ENCODE measurements at regions not wholly inside any gene's neighbourhood (a gene's known extent, or its start where the extent isn't known, plus 50 kb on each side); places are given as distances from the start of the nearest gene placed in this dataset.
"Not testable (repeated sequence)": the region's sequence is repeated elsewhere in the genome, so short reads cannot be mapped to it uniquely, and the experiment has no call there.

DNA sequence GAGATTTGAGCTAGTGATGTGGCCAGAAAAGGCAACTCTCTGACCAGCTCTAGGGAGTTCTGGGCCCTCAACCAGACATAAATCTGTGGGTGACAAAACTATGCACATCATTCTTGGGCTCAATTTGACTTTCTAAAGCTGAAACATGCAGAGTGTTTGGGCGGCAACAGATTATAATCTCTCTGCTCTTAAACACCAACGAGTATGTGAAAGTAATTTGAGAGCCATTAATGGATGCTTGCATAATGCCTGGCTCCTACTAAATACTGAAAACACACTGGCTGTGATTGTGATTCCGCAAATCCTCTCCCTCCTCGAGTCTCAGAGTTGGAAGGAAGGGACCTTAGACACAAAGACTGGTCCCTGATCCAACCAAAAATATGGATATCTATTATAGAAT lies 186.7 kb downstream of the UACA start:
- no peak for ATAC-seq

DNA sequence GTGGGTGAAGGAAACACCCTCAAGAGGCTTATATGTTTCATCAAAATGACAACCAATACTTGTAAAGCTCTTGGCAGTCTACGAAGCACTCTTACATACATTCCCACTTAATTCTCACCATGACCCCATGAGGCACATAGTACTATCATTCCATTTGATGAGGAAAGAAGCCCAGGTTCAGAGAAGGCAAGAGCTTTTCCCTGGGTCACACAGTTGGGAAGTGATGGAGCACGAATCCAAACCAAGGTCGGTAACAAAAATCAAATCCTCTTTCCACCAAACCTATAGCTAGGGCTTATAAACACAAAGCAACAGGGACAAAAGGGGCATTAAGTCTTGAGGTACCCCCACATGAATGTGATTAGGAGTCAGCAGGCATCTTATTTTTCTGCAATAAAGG lies 187.1 kb downstream of the UACA start:
- ATAC-seq: no peak

DNA sequence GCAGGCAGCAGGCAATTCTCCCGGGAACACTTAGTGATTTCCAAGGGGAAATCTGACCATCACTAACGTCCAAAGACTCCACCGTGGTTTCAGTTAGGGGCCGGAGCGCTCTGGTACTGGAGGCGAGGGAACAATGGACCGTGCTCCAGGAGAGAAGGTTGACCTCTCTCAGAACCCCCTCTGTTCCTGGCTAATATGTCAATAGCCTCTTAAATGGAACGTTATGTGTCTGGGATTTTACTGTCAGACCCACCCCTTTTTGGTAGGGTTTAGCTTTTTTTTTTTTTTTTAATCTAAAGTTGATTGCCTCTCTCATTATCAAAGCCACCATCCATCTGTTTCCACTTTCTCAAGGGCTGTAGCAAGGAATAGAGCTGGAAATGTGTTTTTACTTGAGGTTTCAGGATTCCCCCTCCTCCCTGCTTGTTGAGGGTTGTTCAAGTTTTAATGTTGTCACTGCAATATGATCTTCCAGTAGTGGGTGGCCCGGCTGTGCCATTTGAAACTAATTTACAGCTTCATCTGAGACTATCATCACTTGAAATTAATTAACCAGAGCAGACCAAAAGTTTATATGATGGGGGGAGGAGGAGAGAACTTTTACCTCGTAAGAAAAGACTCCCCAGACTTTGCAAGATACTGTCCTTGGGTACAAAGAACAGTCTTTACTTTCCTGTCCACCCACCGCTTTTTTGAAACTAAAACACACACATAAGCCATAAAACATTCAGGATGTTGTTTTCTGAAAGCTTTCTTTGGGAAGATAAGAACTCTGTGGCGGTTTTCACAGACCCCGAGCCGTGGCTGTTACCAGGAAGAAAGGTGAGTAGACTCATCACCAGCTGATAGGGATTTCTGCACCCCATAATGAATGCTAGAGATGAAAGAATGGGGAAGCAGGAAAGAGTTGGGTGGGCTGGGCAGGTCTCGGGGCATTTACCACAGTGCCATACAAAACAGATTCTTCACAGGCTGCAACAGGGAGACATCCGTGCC lies 187.8 kb downstream of the UACA start:
- no peak for ATAC-seq

DNA sequence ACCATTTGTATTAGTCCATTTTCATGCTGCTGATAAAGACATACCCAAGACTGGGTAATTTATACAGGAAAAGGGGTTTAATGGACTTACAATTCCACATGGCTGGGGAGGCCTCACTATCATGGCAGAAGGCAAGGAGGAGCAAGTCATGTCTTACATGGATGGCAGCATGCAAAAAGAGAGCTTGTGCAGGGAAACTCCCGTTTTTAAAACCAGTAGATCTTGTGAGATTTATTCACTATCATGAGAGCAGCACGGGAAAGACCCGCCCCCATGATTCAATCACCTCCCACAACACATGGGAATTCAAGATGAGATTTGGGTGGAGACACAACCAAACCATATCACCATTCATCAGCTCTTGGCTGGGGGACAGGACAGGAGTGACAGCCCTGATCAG lies 189.0 kb downstream of the UACA start:
- not testable (repeated sequence) for ATAC-seq

DNA sequence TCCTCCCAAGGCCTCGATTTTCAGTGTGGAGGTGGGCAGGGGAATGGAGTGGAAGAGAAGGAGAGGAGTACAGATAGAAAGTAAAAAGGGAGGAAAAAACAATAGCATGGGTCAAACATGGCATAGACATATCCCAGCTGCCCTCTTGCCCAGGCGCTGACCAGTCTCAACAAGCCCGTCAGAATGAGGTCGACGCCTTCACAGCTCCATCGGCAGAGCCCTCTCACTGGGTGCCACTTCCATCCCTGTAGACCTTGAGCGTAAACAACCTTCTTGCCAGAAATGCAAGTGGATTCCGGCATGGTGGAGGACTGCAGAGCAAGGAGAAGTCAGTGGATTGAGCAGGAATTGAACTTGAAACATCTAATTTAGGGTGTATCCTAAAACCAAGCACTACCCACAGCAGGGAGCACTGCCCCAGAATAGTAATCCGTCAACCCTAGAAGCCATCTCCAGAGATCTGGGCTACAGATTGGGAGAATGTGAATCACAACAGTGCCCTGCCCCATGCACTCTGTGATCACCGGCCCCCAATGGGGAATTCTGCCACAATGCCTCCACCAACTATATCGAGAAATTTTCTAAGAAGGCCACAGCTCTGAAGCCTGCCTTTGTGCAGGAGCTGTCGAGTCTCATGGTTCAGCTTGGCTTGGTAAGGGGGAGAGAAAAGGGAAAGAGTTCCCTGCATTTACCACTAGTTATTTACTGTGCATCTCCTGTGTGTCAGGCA lies 190.1 kb downstream of the UACA start:
- ATAC-seq: no peak

DNA sequence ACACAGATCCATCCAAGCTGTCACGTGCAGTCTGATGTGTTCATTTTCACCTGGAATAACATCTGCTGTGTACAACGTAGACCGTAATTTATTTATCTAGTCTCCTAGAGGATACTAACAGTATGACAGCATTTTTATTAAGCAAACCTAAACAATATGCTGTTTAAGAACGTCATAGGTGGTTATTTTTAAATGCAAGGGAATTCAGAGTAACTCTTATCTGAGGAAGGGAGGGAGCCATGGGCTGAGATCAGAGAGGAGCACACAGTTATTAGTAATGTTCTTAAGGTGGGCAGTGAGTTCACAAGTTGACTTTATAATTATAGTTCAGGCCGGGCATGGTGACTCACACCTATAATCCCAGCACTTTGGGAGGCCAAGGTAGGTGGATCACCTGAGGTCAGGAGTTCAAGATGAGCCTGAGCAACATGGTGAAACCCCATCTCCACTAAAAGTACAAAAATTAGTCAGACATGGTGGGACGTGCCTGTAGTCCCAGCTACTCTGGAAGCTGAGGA lies 193.6 kb downstream of the UACA start:
- ATAC-seq: peak in 1 of 2 donors; percentile 35

DNA sequence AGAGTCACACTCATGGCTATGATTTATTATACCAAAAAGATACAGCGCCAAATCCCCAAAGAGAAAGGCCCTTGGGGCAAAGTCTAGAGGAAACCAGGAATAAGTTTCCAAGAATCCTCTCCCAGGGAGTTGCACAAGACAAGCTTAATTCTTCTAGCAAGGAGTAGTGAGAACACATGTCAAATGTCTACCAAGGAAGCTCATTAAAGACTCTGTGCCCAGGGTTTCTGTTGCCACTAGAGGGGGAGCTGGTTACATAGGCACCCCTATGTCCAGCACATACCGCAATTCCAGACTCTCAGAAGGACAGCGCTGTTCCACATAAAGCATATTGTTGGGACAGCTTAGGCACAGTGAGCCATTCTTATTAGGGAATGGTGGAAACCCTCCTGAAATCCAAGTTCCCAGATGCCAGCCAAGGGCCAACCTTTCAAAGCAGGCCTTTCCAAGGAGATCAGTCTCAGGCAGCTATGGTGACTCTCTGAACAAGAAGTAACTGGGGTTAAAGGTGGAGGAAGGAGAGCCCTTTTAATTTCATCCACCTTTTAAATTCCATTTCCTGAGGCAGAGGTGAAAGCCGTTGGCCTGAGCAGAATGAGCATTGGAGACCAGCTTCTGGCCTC lies 194.2 kb downstream of the UACA start:
- no peak for ATAC-seq

DNA sequence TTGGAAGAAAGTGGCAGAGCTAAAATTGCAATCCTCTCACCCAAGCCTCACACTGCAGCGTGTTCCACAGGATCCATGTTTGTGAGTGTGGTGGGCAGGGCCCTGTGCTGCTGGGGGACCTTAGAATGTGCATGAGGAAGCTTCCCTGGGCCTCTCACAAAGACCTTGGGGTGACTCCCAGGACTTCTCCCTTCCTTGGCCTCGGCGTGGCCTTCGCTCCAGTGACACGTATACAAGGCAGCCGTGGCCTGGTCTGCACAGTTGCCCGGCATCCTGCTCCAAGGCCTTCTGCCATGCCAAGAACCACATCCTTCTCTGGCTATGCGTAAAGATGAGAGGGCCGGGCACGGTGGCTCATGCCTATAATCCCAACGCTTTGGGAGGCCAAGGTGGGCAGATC lies 196.4 kb downstream of the UACA start:
- ATAC-seq: no peak

DNA sequence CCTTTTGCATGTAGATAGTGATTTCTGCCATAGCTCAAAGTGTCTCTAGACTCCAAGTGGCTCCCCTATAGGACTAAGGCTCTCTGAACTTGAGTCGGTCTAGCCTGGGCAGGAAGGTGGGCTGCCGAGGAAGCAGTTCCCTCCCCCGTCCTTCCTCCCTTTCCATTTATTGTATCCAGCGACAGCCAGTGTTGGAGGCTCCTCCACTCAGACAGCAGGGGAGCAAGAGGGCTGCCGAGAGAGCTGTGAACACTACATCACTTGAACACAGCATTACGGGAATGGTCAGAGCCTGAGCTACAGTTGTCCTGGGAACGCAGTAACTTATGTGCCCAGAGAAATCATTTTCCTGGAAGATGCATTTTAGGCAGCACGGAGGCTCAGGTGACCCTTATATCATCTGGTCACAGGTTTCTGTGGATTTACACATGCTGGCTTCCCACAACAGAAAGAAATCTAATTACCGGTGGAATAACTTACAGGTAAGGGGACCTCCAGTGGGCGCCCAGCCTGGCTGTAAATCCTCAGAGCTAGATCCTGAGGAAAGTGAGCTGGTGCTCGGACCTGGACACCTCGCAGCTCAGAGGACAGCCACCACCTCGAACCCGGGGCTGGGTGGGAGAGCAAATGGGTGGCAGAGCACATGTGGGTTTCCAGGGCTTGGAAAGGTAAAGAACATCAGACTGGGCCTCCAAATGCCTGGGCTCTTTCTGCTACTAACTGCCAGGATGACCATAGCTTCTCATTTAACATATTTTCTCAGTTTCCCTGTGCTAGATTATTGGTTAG lies 197.1 kb downstream of the UACA start:
- no peak for ATAC-seq

DNA sequence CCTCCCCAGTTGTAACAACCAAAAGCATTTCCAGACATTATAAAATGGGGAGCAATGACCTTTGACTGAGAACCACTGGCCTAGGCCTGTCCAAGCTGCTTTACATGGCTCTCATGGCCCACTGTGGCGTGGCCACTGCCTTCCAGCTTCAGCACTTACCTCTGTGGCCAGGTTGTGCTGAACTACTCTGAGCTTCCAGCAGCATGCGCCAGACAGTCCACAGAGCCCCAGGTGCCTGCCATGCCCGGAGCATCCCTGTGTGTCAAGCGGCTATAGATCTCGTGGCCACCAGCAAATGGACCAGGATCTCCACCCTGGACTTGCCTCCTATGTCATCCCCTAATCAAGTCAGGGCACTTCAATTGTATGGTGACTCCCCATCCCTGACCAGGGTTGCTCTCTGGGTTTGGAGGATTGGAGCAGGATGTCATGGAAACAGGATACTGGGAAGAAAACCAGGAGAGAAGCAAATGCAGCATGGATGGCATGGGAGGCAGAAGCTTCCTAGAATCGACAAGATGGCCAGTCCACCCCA lies 199.7 kb downstream of the UACA start:
- no peak for ATAC-seq

DNA sequence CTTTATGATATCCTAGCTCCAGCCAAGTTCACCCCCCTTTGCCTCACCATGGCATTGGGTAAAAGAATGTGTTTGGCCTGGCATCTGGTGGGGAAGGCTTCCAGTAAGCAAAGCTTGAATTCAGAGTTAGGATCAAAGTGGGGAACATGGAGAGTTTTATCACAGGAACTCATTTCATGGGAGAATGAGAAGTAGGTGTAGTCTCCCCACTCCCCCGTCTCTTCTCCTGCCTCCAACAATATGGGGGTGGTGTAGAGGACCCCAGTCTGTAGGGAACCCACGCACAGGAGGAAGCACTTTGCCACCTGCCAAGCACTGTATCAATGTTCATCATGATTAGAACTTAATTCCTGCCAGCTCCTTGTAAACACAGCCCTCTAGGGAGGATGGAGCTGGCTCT lies 200.5 kb downstream of the UACA start:
- ATAC-seq: no peak

DNA sequence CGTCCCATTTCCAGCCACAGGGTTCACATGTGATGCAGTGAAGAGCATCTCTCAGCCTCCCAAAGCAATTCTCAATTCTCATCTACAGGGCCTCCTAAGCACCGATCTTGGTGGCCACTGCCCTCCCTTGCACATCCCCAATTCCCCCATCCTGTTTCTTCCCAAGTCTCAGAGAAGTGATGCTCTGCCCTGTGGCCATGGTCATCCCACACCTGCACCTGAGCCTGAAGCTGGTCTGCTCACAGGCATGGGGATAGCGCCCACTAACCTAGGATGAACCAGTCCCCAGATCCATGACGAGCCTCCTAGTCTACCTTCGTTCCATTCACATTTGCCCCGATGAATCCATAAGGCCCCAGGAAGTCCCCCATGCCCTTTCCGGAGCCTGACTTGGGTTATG lies 201.5 kb downstream of the UACA start:
- no peak for ATAC-seq

DNA sequence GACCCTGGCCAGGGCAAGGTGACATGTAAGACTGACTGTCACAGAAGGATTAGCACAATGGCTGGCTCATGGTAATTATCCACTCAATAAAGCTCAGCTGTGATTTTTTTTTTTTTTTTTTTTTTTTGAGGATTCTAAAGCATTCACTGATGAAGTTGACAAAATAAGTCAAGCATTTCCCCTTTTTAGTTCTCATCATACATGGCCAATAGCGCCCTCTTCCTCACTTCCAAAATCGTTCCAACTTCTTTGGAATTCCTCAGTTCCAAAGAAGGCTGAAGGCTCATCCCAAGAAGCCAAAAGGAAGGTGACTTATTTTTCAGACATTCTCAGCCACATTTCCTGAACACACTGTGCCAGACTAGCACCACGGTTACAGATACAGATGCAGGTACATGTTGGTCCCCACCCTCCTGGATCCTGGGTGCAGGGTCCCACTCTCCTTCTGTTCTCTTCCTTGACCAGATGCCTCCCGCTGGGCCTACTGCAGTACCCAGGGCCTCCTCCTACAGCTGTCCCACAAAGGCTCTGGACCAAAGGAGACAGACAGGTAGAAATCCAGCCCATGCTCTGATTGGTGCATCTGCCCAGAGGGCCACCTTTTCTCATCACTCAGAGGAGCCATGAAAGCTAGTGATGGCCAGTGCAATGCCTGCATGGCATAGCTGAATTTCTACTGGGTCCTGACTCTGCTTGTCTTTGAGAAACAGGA lies 202.6 kb downstream of the UACA start:
- ATAC-seq: no peak

DNA sequence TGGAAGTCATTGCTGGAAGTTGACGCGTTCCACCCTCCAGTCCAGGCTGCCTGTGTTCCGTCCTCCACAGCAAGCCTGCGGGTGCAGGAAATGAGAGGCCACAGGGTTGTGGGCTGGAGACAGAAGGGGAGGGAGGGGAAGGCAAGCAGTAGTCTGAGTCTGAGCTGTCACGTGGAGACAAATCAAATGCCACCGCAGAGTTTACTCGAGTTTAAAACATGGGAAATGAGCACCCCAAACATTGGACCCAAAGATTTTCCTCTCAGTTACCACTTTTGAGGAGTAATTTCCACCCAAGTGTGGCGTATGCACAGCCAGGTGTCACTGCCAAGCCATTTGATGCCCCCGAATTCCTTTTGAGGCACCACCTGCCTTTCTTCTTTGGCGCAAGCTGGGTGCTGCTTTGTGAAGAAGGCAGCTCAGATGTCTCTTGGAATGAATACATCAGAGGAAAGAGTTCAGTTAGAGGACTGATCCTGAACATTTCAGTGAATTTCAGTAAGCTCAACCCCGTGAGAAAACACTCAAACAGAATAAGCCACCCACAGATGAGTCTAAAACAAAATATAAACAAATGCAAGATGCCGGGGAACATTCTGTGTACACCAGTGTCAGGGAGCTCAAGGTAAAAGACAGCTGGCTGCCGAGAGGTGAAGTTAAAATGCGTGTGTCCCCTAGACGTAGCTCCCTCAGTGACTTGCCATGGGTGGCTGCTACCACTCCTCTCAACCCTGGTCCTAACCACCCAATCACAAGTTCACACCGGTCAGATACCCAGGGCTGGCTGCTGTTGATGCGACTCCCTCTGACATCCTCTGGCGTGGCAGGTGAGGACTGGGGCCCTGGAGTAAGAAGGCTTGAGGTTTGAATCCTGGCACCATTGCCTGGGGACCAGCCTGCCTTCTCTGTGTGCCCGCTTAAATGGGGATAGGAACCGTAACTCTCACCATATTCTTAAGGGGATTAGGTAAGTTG lies 203.8 kb downstream of the UACA start:
- ATAC-seq: peak; percentile 71 to 74

DNA sequence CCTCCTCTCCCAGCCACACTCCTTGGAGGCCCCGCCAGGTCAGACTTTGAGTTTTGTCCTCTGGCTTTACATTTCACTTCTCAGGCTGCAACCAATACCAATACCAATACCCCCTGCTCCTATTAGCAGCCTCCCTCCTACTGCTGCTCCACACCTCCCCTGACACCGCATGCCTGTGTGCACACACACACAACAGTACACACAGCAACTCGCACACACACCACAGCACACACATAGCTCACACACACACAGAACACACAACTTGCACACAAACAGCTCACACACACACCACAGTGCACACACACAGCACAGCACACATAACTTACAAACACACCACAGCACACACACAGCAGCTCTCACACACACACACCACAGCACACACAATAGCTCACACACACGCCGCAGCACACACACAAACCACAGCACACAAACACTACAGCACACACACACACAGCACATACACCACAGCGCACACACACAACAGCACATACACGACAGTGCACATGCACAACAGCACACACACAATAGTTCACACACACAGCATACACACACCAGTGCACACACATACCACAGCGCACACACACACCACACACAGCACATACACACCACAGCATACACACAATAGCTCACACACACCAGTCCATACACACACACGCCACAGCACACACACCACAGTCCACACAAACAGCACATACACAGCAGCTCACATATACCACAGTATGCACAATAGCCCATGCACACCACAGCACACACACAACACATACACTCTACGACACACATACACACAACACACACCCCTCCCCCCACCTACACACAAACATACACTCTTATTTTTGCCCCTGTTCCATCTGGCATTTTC lies 204.7 kb downstream of the UACA start:
- ATAC-seq: peak in 1 of 2 donors; percentile 22

DNA sequence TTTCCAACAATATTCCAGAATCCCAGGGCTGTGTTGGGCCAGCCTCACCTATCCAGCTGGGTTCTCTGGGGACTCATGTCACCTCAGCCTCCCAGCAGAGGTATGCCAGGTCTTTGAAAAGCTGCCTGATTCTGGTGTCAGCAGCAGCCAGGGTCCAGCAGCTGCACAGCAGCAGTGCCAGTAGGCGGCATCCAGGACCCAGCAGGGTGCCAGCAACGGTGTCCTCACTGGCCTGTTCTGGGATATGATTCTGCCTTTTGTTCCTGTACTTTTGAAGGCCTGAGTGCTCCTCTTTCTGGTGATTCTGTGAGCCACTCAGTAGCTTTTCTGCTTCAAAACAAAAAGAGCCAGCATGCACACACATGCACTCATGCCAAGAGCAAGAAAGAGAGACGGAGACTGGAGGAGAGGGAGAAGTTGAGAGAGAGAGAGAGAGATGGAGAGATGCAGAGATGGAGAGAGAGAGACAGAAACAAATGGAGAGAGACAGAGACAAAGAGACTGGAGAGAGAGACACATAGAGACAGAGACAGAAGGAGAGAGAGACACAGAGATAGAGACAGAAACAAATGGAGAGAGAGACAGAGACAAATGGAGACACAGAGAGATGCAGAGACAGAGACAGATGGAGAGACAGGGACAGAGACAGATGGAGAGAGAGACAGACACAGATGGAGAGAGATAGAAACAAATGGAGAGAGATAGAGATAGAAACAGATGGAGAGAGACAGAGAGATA lies 205.7 kb downstream of the UACA start:
- no peak for ATAC-seq

DNA sequence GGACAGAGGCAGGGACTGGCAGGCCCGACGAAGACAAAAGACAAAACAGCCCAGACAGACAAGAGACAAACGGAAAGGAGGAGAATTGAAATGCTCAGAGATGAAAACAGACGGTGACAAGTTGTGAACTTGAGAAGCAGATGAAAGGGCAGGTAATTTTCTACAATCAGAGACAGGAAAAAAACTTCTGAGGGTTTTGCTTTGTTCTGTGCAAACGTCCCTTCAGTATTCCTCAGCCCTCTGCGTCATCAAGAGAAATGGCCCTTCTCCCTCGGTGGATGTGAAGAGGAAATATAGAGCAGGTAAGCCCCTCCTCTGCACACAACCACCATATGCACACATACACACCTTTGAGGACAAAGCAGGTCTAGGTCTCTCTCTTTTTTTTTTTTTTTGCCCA lies 206.6 kb downstream of the UACA start:
- no peak for ATAC-seq

DNA sequence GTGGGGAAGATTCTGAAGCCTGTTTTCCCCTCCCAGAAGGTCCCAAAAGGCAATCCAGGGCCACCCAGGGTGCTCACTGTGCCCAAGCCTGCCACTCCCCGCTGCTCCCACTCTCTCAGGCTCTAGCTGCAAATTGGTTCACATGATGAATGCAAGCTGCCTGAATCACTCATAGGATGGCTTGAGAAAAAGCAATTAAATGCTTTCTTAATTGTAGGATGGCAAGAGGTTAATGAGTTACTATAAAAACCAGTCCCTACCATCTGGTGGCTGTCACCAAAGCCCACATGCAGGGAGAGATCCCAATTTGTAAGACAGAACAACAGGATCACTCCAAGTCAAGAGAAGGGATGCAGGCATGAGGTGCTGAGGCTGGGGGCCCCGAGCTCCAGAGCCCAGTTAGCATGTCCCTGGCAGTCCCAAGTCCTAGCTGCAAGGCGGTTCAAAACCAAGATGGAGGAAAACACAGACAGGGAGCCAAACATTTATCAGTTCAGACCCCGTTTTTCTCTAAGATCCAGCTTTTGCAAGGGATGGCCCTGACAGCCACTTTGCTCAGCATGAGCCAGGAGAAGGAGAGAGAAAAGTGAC lies 207.1 kb downstream of the UACA start:
- ATAC-seq: no peak
